Naive thymus-derived CD4-positive, alpha-beta T cell (primary cell): ENCODE measurements at regions not wholly inside any gene's neighbourhood (a gene's known extent, or its start where the extent isn't known, plus 50 kb on each side); places are given as distances from the start of the nearest gene placed in this dataset.

Experiments
- ATAC-seq: fragments of 150-1000 bp; cut with Tn5 transposase; 2 replicates; pipeline ENCODE4 v1.10.0; 2021; ENCODE audit warnings: mild to moderate bottlenecking, moderate library complexity
- CTCF ChIA-PET: fragments of 350-600 bp; sonication (Branson Sonifier 250); formaldehyde crosslinking; loops from one replicate; lab custom pipeline; 2021; ENCODE audit warnings: antibody characterized with exemption; lab: Charles Lee
- POLR2A ChIA-PET: fragments of 350-600 bp; sonication (Branson Sonifier 250); formaldehyde crosslinking; loops from one replicate; lab custom pipeline; 2021; ENCODE audit warnings: antibody characterized with exemption, inconsistent platforms; lab: Charles Lee
- DNase-seq, 9 donors: peaks; one replicate each; pipeline versions ENCODE4 v3.0.0 to v3.0.0-alpha.2; 2020 to 2022; ENCODE audit warnings: mixed read lengths in 1 of 9
- H3K27ac ChIP-seq: one replicate; pipeline ENCODE4 v1.7.0; 2013; ENCODE audit warnings: mild to moderate bottlenecking, low read depth, low read length, moderate library complexity
- H3K27me3 ChIP-seq, 2 donors: one replicate each; pipeline ENCODE4 v1.7.0; 2013; ENCODE audit warnings: low read length in 2 of 2, mild to moderate bottlenecking in 2 of 2, moderate library complexity in 2 of 2; ENCODE audit not compliant: control insufficient read depth in 2 of 2, insufficient read depth in 2 of 2
- H3K36me3 ChIP-seq, 3 experiments: 1 replicate in 2 of 3; 2 replicates in 1 of 3; pipeline ENCODE4 v1.7.0; 2013; ENCODE audit warnings: low read length in 3 of 3, mild to moderate bottlenecking in 3 of 3, moderate library complexity in 1 of 3; ENCODE audit not compliant: insufficient read depth in 3 of 3, control insufficient read depth in 2 of 3
- H3K4me1 ChIP-seq, 2 donors: one replicate each; pipeline ENCODE4 v1.7.0; 2013; ENCODE audit warnings: low read length in 2 of 2, mild to moderate bottlenecking in 2 of 2, moderate library complexity in 1 of 2; ENCODE audit not compliant: control insufficient read depth in 2 of 2, insufficient read depth in 2 of 2
- H3K4me3 ChIP-seq: 2 replicates; pipeline ENCODE4 v1.7.0; 2013; ENCODE audit warnings: mild to moderate bottlenecking, low read length
- H3K9me3 ChIP-seq, 3 experiments: 1 replicate in 2 of 3; 2 replicates in 1 of 3; pipeline ENCODE4 v1.7.0; 2013; ENCODE audit warnings: low read length in 3 of 3; ENCODE audit not compliant: control insufficient read depth in 2 of 3
- H3K27ac Mint-ChIP-seq, 9 donors: one replicate each; pipeline ENCODE4 v1.8.0; 2020 to 2022; ENCODE audit warnings: mixed read lengths in 9 of 9, mild to moderate bottlenecking in 8 of 9, moderate library complexity in 5 of 9, inconsistent platforms in 2 of 9
- H3K27me3 Mint-ChIP-seq, 5 donors: one replicate each; pipeline ENCODE4 v1.8.0; 2021 to 2022; ENCODE audit warnings: mixed read lengths in 5 of 5, mild to moderate bottlenecking in 1 of 5
- H3K36me3 Mint-ChIP-seq, 5 donors: one replicate each; pipeline ENCODE4 v1.8.0; 2020 to 2022; ENCODE audit warnings: mixed read lengths in 5 of 5, mild to moderate bottlenecking in 3 of 5, inconsistent platforms in 1 of 5
- H3K4me1 Mint-ChIP-seq, 7 donors: one replicate each; pipeline ENCODE4 v1.8.0; 2020 to 2022; ENCODE audit warnings: mixed read lengths in 7 of 7, mild to moderate bottlenecking in 3 of 7, inconsistent platforms in 1 of 7
- H3K4me3 Mint-ChIP-seq, 10 donors: one replicate each; pipeline ENCODE4 v1.8.0; 2020 to 2022; ENCODE audit warnings: mild to moderate bottlenecking in 10 of 10, mixed read lengths in 10 of 10, moderate library complexity in 6 of 10, inconsistent platforms in 2 of 10
- H3K9me3 Mint-ChIP-seq, 11 donors: one replicate each; pipeline ENCODE4 v1.8.0; 2020 to 2022; ENCODE audit warnings: mixed read lengths in 11 of 11, mild to moderate bottlenecking in 4 of 11, inconsistent platforms in 1 of 11, moderate library complexity in 1 of 11
- intact Hi-C, 2 donors: fragments of 100-400 bp; cut with micrococcal nuclease; formaldehyde crosslinking; loops; one replicate each; pipeline ENCODE4 v1.15.1; 2023

GRCh38 chr1:56256153-56257000, 323.0 kb downstream of the PLPP3 start:
- no peaks in the 10 kb centered on the region for H3K9me3 ChIP-seq
- H3K27ac Mint-ChIP-seq = no peak overlapping the region
- no peaks in the 10 kb centered on the region for H3K4me1 Mint-ChIP-seq
- ChIA-PET CTCF (no interaction called here), POLR2A (no interaction called here)
- H3K4me1 ChIP-seq = no peaks in the 10 kb centered on the region
- no peak for DNase-seq
- H3K4me3 Mint-ChIP-seq = no peak overlapping the region
- intact Hi-C loops = no loop called here
- H3K4me3 ChIP-seq = no peak overlapping the region
- no peaks in the 10 kb centered on the region for H3K36me3 Mint-ChIP-seq
- peaks cover 0 to 4% (median 0%) of the 10 kb centered on the region in 5 donors for H3K27me3 Mint-ChIP-seq
- H3K36me3 ChIP-seq = no peaks in the 10 kb centered on the region
- no peak overlapping the region for H3K27ac ChIP-seq
- peaks cover 0 to 7% (median 4%) of the 10 kb centered on the region in 11 donors for H3K9me3 Mint-ChIP-seq
- no peaks in the 10 kb centered on the region for H3K27me3 ChIP-seq
- no peak for ATAC-seq

GRCh38 chr1:56255516-56256152, 323.7 kb downstream of the PLPP3 start:
- Histone ChIP-seq H3K4me1 (no peaks in the 10 kb centered on the region), H3K9me3 (no peaks in the 10 kb centered on the region), H3K27ac (no peak overlapping the region), H3K27me3 (no peaks in the 10 kb centered on the region), H3K36me3 (no peaks in the 10 kb centered on the region), H3K4me3 (no peak overlapping the region)
- no peak for ATAC-seq
- no peaks in the 10 kb centered on the region for H3K4me1 Mint-ChIP-seq
- intact Hi-C loops = no loop called here
- no peak overlapping the region for H3K27ac Mint-ChIP-seq
- H3K9me3 Mint-ChIP-seq = peaks cover 0 to 6% (median 3%) of the 10 kb centered on the region in 11 donors
- H3K36me3 Mint-ChIP-seq = no peaks in the 10 kb centered on the region
- no peak for DNase-seq
- H3K4me3 Mint-ChIP-seq = no peak overlapping the region
- ChIA-PET POLR2A (no interaction called here), CTCF (no interaction called here)
- H3K27me3 Mint-ChIP-seq = peaks cover 0 to 4% (median 0%) of the 10 kb centered on the region in 5 donors

GRCh38 chr1:56254130-56254529, 325.2 kb downstream of the PLPP3 start:
- POLR2A ChIA-PET = interaction anchor here (0.6 kb wide), 1 partner anchor 13 kb away, joined by 6 read pairs; no protein-coding TSS in a partner anchor
- H3K27me3 Mint-ChIP-seq = no peaks in the 10 kb centered on the region
- intact Hi-C loops = no loop called here
- Histone ChIP-seq H3K4me3 (no peak overlapping the region), H3K9me3 (no peaks in the 10 kb centered on the region), H3K36me3 (no peaks in the 10 kb centered on the region), H3K4me1 (no peaks in the 10 kb centered on the region), H3K27me3 (no peaks in the 10 kb centered on the region), H3K27ac (no peak overlapping the region)
- no peak overlapping the region for H3K27ac Mint-ChIP-seq
- H3K4me1 Mint-ChIP-seq = no peaks in the 10 kb centered on the region
- DNase-seq (no peak), ATAC-seq (no peak)
- peaks cover 0 to 2% (median 0%) of the 10 kb centered on the region in 11 donors for H3K9me3 Mint-ChIP-seq
- H3K36me3 Mint-ChIP-seq = no peaks in the 10 kb centered on the region
- no peak overlapping the region for H3K4me3 Mint-ChIP-seq
- CTCF ChIA-PET = no interaction called here

GRCh38 chr1:56250809-56251208, 328.6 kb downstream of the PLPP3 start:
- no peak overlapping the region for H3K27ac Mint-ChIP-seq
- H3K9me3 ChIP-seq = no peaks in the 10 kb centered on the region
- peaks cover 0 to 6% (median 0%) of the 10 kb centered on the region in 11 donors for H3K9me3 Mint-ChIP-seq
- peaks cover 0 to 11% (median 0%) of the 10 kb centered on the region in 5 donors for H3K27me3 Mint-ChIP-seq
- H3K36me3 ChIP-seq = no peaks in the 10 kb centered on the region
- H3K4me3 Mint-ChIP-seq = no peak overlapping the region
- no peak overlapping the region for H3K27ac ChIP-seq
- no peaks in the 10 kb centered on the region for H3K4me1 Mint-ChIP-seq
- no peaks in the 10 kb centered on the region for H3K36me3 Mint-ChIP-seq
- POLR2A ChIA-PET = no interaction called here
- CTCF ChIA-PET = no interaction called here
- intact Hi-C loops = no loop called here
- H3K4me3 ChIP-seq = no peak overlapping the region
- ATAC-seq = no peak
- DNase-seq = no peak
- H3K27me3 ChIP-seq = no peaks in the 10 kb centered on the region
- H3K4me1 ChIP-seq = no peaks in the 10 kb centered on the region

GRCh38 chr1:56249234-56249633, 330.1 kb downstream of the PLPP3 start:
- ChIA-PET CTCF (no interaction called here), POLR2A (no interaction called here)
- no peaks in the 10 kb centered on the region for H3K9me3 ChIP-seq
- Mint-ChIP-seq H3K27ac (no peak overlapping the region), H3K4me1 (no peaks in the 10 kb centered on the region), H3K9me3 (peaks cover 0 to 10% (median 2%) of the 10 kb centered on the region in 11 donors), H3K36me3 (no peaks in the 10 kb centered on the region), H3K27me3 (peaks cover 0 to 12% (median 0%) of the 10 kb centered on the region in 5 donors), H3K4me3 (no peak overlapping the region)
- ATAC-seq (peak; percentile 51), DNase-seq (no peak)
- H3K27me3 ChIP-seq = no peaks in the 10 kb centered on the region
- intact Hi-C loops = no loop called here
- no peaks in the 10 kb centered on the region for H3K4me1 ChIP-seq
- H3K27ac ChIP-seq = no peak overlapping the region
- H3K36me3 ChIP-seq = no peaks in the 10 kb centered on the region
- H3K4me3 ChIP-seq = no peak overlapping the region

GRCh38 chr1:56248138-56248537, 331.2 kb downstream of the PLPP3 start:
- Histone ChIP-seq H3K4me1 (no peaks in the 10 kb centered on the region), H3K4me3 (no peak overlapping the region), H3K27ac (no peak overlapping the region), H3K36me3 (no peaks in the 10 kb centered on the region), H3K9me3 (no peaks in the 10 kb centered on the region), H3K27me3 (no peaks in the 10 kb centered on the region)
- peaks cover 0 to 12% (median 0%) of the 10 kb centered on the region in 5 donors for H3K27me3 Mint-ChIP-seq
- H3K9me3 Mint-ChIP-seq = peaks cover 0 to 10% (median 2%) of the 10 kb centered on the region in 11 donors
- H3K27ac Mint-ChIP-seq = no peak overlapping the region
- ChIA-PET POLR2A (no interaction called here), CTCF (no interaction called here)
- DNase-seq (no peak), ATAC-seq (no peak)
- no peak overlapping the region for H3K4me3 Mint-ChIP-seq
- intact Hi-C loops = no loop called here
- no peaks in the 10 kb centered on the region for H3K36me3 Mint-ChIP-seq
- no peaks in the 10 kb centered on the region for H3K4me1 Mint-ChIP-seq
